ENCODE measurements at regions not wholly inside any gene's neighbourhood (a gene's known extent, or its start where the extent isn't known, plus 50 kb on each side); places are given as distances from the start of the nearest gene placed in this dataset.

DNA sequence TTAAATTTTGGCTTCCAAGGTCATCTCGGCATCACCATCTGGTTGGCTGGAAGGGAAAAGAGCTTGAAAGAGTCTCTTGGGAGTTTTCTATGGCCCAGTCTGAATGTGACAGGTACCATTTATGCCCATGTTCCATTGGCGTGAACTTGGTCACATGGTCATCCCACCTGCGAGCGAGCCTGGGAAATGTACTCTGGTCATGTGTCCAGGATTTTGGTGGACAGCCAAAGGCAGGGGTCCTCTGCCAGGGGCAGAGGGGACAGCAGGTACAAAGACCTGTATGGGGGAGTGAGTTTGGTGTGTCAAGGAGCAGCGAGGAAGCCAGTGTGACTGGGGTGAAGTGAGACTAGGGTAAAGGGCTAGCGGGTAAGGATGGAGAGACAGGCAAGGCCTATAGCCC is 112.6 kb downstream of the CDC5L start:
- H3K36me3 Mint-ChIP-seq (ENCODE audit: low read depth) = no peaks in the 10 kb centered on the region
- no peak overlapping the region for H3K4me3 Mint-ChIP-seq
- intact Hi-C loops (cut with micrococcal nuclease) = no loop called here
- no peaks in the 10 kb centered on the region for H3K9me3 Mint-ChIP-seq
- H3K4me1 Mint-ChIP-seq (ENCODE audit: low read depth) = no peaks in the 10 kb centered on the region
- no peak overlapping the region for H3K27ac Mint-ChIP-seq
- peaks cover 15% of the 10 kb centered on the region for H3K27me3 Mint-ChIP-seq

DNA sequence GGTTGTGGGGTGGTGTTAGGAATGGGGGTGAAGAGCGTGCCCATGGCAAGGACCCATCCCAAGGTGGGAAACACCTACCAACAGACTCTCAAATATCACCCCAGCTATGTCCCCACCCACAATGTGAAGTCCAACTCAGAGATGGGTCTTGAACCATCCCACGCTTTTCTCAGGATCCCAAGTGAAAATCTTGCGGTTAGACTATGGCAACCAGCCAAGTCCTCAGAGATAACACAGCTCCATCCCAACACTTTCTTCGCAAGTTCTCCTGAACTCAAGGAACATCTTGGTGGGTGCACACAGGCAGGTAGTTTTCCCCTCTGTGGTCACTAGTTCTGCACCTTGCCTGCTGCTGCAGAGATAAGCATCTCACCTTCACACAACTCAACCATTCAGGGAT is 116.0 kb downstream of the CDC5L start:
- intact Hi-C loops (cut with micrococcal nuclease) = no loop called here

DNA sequence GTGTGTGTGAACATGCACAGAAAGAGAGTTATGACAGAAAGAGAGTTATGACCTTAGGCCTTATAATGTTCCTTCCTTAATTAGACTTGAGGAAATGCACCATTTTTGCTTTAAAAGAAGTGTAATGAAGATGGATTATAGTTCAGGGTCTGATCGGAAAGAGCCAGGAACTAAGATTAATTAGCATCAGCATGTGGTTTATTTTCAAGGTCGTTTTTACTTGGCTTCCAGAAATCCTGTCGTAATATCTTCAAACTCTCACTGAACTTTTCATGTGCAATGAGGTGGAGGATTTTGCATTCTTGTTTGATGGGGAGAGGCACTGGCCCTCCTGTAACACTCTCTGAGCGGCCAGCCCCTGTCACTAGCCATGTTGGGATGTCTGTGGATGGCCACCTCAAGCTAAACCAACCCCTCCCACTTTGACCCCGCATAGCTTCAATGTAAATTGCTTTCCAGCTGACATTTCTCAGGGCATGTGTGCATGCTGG is 116.8 kb downstream of the CDC5L start:
- no peak overlapping the region for H3K4me3 Mint-ChIP-seq
- no peak overlapping the region for H3K27ac Mint-ChIP-seq
- no peaks in the 10 kb centered on the region for H3K4me1 Mint-ChIP-seq (ENCODE audit: low read depth)
- H3K27me3 Mint-ChIP-seq = peaks cover 19% of the 10 kb centered on the region
- H3K36me3 Mint-ChIP-seq (ENCODE audit: low read depth) = no peaks in the 10 kb centered on the region
- intact Hi-C loops (cut with micrococcal nuclease) = no loop called here
- H3K9me3 Mint-ChIP-seq = no peaks in the 10 kb centered on the region

More for the DNA sequence above, 116.0 kb downstream of the CDC5L start:
- H3K36me3 Mint-ChIP-seq (ENCODE audit: low read depth) = no peaks in the 10 kb centered on the region
- no peak overlapping the region for H3K27ac Mint-ChIP-seq
- no peak overlapping the region for H3K4me3 Mint-ChIP-seq
- H3K9me3 Mint-ChIP-seq = no peaks in the 10 kb centered on the region
- H3K27me3 Mint-ChIP-seq = peaks cover 17% of the 10 kb centered on the region
- no peaks in the 10 kb centered on the region for H3K4me1 Mint-ChIP-seq (ENCODE audit: low read depth)

DNA sequence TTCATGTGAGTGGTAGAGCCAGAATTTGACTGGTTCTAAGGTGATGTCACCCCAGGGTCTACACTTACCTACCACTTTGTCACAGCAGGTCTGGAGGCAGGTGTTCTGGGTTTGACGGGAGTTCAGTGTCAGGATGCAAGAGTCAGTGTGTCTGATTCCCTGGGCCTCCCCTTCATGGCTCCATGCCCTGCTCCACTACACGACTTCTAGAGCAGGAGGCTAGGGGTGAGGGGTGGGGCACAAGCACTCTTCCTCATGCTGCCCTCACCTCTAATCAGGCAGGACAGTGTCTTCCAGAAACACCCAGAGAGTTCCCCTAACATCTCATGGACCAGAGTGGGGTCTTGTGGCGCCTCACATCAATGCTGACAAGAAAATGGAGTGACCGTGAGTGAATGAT is 118.2 kb downstream of the CDC5L start:
- H3K4me3 Mint-ChIP-seq = no peak overlapping the region

DNA sequence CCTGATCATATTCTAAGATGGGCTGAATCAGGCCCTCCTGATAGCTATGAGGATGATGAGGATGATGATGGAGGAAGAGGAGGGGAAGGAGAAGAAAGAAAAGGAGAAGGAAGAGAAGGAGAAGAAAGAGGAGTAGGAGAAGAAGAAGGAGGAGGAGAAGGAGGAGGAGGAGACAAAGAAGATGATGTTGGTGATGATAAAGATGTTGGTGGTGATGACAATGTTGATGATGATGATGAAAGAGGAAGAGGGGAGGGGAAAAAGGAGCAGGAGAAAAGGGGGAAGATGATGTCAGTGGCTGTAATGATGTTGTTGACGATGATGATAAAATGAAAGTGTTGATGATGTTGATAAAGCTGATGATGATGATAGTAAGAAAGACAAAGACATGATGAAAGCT is 119.5 kb downstream of the CDC5L start:
- Mint-ChIP-seq H3K36me3 (ENCODE audit: low read depth) (no peaks in the 10 kb centered on the region), H3K9me3 (no peaks in the 10 kb centered on the region), H3K27ac (no peak overlapping the region), H3K27me3 (peaks cover 23% of the 10 kb centered on the region), H3K4me1 (ENCODE audit: low read depth) (no peaks in the 10 kb centered on the region), H3K4me3 (no peak overlapping the region)
- intact Hi-C loops (cut with micrococcal nuclease) = no loop called here

More for the DNA sequence above, 118.2 kb downstream of the CDC5L start:
- Mint-ChIP-seq H3K27me3 (peaks cover 24% of the 10 kb centered on the region), H3K36me3 (ENCODE audit: low read depth) (no peaks in the 10 kb centered on the region), H3K9me3 (no peaks in the 10 kb centered on the region), H3K4me1 (ENCODE audit: low read depth) (no peaks in the 10 kb centered on the region), H3K27ac (no peak overlapping the region)
- intact Hi-C loops (cut with micrococcal nuclease) = no loop called here

DNA sequence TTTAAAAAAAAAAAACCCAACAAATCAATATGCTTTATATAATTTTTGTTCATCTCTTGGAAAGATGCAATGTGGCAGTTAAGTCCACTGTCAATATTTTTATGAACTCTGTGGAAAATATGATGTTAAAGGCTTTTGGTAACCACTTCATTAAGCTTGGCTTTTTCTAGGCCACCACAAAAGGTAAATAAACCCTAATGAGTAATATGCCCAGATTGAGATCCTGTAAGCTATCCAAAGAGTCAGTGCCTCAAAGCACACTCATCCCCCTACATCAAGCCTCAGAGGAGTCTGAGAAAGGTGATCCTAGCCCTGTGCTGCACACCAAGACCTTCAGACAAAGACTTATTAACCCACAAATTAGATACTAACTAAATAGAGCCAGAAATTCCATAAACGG is 121.1 kb downstream of the CDC5L start:
- peaks cover 7% of the 10 kb centered on the region for H3K9me3 Mint-ChIP-seq
- no peak overlapping the region for H3K4me3 Mint-ChIP-seq
- intact Hi-C loops (cut with micrococcal nuclease) = no loop called here
- H3K36me3 Mint-ChIP-seq (ENCODE audit: low read depth) = no peaks in the 10 kb centered on the region
- H3K4me1 Mint-ChIP-seq (ENCODE audit: low read depth) = no peaks in the 10 kb centered on the region
- no peak overlapping the region for H3K27ac Mint-ChIP-seq
- H3K27me3 Mint-ChIP-seq = peaks cover 15% of the 10 kb centered on the region

DNA sequence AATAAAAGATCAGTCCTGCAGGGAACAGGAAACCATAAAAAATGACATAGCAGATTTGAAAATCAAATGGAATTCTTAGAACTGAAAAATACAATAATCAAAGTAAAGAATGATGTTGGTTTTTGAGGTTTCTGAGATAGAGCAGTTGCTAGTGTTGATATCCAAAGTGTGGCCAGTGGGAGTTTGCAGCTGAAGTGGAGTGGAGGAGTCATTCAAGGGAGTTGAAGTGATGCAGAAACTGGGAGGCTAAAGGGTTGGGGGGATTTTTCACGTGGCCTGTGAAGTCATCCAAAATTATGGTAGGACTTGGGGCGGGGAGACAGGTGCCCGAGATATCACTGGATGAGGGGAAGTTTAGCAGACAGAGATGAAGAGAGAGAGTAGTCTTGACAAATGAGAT is 123.6 kb downstream of the CDC5L start:
- intact Hi-C loops (cut with micrococcal nuclease) = no loop called here
- Mint-ChIP-seq H3K9me3 (peaks cover 7% of the 10 kb centered on the region), H3K4me1 (ENCODE audit: low read depth) (peaks cover 5% of the 10 kb centered on the region), H3K36me3 (ENCODE audit: low read depth) (no peaks in the 10 kb centered on the region), H3K27ac (no peak overlapping the region), H3K4me3 (no peak overlapping the region), H3K27me3 (peaks cover 16% of the 10 kb centered on the region)

DNA sequence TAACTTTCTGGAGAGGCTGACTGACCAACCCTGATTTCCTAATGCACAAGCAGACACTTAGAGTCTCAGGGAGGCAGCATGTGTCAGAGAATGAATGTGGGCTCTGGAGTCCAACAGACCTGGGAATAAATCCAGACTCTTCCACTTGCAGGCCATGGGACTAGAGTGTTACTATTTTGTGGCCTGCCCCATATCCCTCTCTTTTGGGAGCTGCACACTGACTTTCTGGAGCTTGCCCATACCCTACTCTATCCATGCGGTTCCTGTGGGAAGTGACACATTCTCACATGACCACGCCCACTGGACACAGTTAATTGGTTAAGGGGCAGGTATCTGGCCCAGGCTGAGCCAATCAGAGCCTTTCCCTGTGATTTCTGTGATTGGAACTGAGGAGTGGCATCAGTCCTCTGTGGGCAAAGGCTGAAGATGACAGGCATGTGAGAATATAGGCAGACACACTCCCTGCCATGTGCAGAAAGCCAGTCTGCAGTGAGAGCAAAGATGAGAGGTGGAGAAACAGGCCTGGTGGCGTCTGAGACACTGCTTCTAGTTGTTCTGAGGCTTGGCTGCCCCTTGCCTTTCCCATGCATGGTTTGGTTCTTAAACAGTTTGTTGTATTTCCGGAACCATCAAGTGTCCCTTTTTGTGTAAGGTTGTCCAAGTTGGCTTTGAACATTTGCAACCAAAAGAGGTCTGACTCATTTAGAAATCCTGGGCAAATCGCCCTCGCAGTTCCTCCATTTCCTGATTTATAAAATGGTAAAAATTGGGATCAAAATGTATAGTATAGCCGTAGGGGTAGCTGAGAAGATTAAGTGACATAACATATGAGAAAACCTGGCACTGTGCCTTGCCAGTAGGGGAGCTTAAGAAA is 125.6 kb downstream of the CDC5L start:
- H3K4me3 Mint-ChIP-seq = no peak overlapping the region
- H3K9me3 Mint-ChIP-seq = peaks cover 8% of the 10 kb centered on the region
- peaks cover 24% of the 10 kb centered on the region for H3K27me3 Mint-ChIP-seq
- peaks cover 5% of the 10 kb centered on the region for H3K4me1 Mint-ChIP-seq (ENCODE audit: low read depth)
- no peak overlapping the region for H3K27ac Mint-ChIP-seq
- intact Hi-C loops (cut with micrococcal nuclease) = no loop called here
- H3K36me3 Mint-ChIP-seq (ENCODE audit: low read depth) = no peaks in the 10 kb centered on the region

DNA sequence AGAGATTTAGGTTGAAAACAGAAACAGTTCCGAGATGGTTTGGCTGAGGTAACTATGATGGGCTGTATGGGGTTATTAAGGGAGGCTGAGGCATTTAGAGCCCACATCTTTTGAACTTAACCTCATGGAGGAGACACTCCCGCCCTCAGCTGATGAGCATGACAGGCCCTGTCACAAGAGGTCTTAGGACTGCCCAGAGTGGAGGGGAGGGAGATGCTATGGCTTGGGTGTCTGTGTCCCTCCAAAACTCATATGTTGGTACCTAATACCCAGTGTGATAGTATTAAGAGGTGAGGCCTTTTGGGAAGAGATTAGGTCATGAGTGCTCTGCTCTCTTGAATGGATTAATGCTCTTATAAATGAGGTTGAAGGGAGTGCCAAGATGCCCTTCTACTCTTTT is 126.6 kb downstream of the CDC5L start:
- peaks cover 5% of the 10 kb centered on the region for H3K4me1 Mint-ChIP-seq (ENCODE audit: low read depth)
- no peaks in the 10 kb centered on the region for H3K36me3 Mint-ChIP-seq (ENCODE audit: low read depth)
- H3K9me3 Mint-ChIP-seq = peaks cover 17% of the 10 kb centered on the region
- no peak overlapping the region for H3K4me3 Mint-ChIP-seq
- intact Hi-C loops (cut with micrococcal nuclease) = no loop called here
- H3K27me3 Mint-ChIP-seq = peaks cover 31% of the 10 kb centered on the region
- H3K27ac Mint-ChIP-seq = no peak overlapping the region

DNA sequence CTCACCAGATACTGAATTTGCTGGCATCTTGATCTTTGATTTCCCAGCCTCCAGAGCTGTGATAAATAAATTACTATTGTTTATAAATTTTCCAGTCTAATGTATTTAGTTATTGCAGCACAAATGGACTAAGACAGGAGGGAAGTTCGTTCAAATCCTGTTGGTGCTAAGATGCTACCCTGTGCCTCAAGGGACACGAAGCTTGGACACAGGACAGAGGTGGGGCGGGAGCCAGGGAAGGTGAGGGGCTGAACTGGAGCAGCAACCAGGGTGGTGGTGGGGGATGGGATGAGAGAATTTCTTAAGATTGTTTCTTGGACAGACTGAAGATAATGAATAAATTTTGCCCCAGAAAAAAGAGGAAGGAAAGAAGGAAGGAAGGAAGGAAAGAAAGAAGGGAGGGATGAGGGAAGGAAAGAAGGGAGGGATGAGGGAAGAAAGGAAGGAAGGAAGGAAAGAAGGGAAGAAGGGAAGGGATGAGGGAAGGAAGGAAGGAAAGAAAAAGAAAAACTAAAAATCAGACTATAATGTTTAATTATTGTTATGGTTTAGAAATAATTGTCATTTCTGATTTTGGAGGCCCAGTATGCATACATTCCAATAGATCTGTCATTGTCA is 127.2 kb downstream of the CDC5L start:
- Mint-ChIP-seq H3K9me3 (peaks cover 17% of the 10 kb centered on the region), H3K27me3 (peaks cover 33% of the 10 kb centered on the region), H3K27ac (no peak overlapping the region), H3K4me1 (ENCODE audit: low read depth) (peaks cover 5% of the 10 kb centered on the region), H3K4me3 (no peak overlapping the region), H3K36me3 (ENCODE audit: low read depth) (no peaks in the 10 kb centered on the region)
- intact Hi-C loops (cut with micrococcal nuclease) = no loop called here

DNA sequence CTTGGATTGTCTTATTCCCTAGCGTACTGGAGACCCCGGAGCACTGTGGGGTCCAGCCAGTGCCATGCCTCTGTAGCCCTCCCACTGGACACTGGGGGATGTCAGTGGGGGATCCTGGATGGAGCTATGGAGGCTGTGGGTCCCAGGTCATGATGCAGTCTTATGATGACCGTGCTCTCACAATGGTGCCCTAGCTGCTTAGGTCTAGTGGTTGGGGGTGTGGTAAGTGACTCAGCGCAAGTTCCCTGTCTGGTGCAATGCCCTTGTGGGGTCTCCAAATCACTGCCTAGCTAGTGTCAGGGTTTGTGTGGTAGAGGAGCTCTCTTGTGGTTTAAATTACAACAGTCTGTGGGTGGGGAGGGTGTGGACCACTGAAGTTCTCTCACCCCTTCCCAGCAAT is 135.4 kb downstream of the CDC5L start:
- no peak overlapping the region for H3K27ac Mint-ChIP-seq
- intact Hi-C loops (cut with micrococcal nuclease) = no loop called here
- peaks cover 23% of the 10 kb centered on the region for H3K4me1 Mint-ChIP-seq (ENCODE audit: low read depth)
- peaks cover 10% of the 10 kb centered on the region for H3K9me3 Mint-ChIP-seq
- peaks cover 44% of the 10 kb centered on the region for H3K27me3 Mint-ChIP-seq
- no peaks in the 10 kb centered on the region for H3K36me3 Mint-ChIP-seq (ENCODE audit: low read depth)
- no peak overlapping the region for H3K4me3 Mint-ChIP-seq

DNA sequence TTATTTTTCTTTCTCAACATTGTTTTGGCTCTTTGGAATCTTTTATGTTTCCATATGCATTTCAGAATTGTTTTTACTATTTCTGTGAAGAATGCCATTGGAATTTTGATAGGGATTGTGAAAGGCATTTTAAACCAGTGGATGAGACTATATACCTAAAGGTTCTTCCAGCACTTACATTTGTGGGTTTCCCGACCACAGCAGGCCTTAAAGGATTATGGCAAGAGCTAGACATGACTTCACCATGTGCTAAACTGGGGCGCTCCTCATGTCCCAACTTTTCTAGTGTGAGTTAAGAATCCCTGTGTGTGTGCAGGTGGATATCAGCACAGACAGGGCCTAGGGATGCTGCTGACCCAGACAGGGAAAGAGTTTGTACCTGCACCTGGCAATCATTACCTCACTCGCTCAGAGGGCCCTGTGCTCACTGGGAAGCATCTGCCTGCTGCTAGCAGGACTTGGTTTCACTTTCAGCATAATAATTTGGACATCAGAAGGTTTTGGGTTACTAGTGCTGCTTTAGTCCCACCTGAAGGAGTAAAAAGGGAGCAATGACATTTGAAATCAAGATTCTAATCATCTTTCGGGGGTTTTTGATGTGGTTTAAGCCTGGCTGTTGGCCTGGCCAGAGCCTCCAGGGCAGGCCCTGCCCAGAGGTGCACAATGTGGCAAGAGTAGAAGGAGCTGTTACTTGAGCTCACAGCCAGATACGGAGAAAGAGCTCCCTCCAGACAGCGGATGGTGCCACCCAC is 137.1 kb downstream of the CDC5L start:
- H3K9me3 Mint-ChIP-seq = no peaks in the 10 kb centered on the region
- no peak overlapping the region for H3K27ac Mint-ChIP-seq
- intact Hi-C loops (cut with micrococcal nuclease) = no loop called here
- H3K4me3 Mint-ChIP-seq = no peak overlapping the region
- H3K36me3 Mint-ChIP-seq (ENCODE audit: low read depth) = no peaks in the 10 kb centered on the region
- H3K4me1 Mint-ChIP-seq (ENCODE audit: low read depth) = peaks cover 26% of the 10 kb centered on the region
- peaks cover 45% of the 10 kb centered on the region for H3K27me3 Mint-ChIP-seq

DNA sequence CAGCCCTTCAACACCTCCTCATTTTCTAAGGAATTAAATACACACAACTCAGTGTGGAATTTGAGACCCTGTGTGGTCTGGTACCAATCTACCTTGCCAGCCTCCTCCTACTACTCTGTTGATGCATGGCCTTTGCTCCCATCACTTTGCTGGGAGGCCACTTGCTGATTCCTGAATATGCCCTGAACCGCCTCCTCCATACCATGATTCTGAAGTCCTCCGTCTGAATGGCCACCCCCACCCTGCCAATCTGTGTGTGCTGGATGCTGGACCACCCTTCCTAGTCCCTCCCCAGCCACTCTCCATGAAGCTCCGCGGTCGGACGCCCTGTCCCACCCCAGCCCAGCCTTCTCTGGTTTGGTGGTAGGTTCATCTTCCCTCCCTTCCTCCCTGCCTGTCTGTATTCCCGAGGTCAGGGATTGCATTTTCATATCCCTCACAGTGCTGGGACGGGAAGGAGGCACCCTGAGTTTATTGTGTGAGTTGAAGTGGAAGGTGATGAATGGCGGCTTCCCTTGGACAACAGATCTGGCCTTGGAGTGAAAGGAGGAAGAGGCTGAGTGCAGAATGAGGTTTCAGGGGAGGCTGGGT is 138.3 kb downstream of the CDC5L start:
- no peaks in the 10 kb centered on the region for H3K9me3 Mint-ChIP-seq
- peaks cover 48% of the 10 kb centered on the region for H3K27me3 Mint-ChIP-seq
- H3K27ac Mint-ChIP-seq = no peak overlapping the region
- intact Hi-C loops (cut with micrococcal nuclease) = no loop called here
- H3K4me1 Mint-ChIP-seq (ENCODE audit: low read depth) = peaks cover 26% of the 10 kb centered on the region
- no peaks in the 10 kb centered on the region for H3K36me3 Mint-ChIP-seq (ENCODE audit: low read depth)
- no peak overlapping the region for H3K4me3 Mint-ChIP-seq

DNA sequence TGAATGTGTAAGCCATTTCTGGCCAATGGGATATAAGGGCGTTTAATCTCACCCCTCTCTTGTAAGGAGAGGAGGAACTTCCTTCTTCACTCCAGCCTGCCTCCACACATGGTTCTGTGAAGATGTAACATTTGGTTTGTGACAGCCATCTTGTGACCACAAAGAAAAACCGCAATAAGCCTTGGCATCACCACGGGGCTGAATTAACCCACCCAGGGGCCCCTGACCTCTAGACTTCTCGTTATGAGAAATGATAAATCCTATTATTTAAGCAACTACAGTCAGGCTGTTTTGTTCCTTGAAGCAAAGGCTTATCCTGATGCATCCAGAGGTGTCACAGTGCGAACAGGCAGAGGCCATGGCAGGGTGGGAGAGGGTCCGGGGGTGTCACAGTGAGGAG is 139.7 kb downstream of the CDC5L start:
- Mint-ChIP-seq H3K36me3 (ENCODE audit: low read depth) (no peaks in the 10 kb centered on the region), H3K27ac (no peak overlapping the region), H3K4me1 (ENCODE audit: low read depth) (peaks cover 26% of the 10 kb centered on the region), H3K4me3 (no peak overlapping the region), H3K9me3 (no peaks in the 10 kb centered on the region), H3K27me3 (peaks cover 44% of the 10 kb centered on the region)
- intact Hi-C loops (cut with micrococcal nuclease) = no loop called here

Measured in dendritic cell treated with granulocyte-macrophage colony-stimulating factor and Interleukin-4, amounts not matched to agents 40 ng/mL and 50 ng/mL, for 4 days (primary cell).